RWPE2 (cell line): ENCODE measurements at regions not wholly inside any gene's neighbourhood (a gene's known extent, or its start where the extent isn't known, plus 50 kb on each side); places are given as distances from the start of the nearest gene placed in this dataset.

Experiments used
- ATAC-seq: fragments of 200-7000 bp; cut with Tn5 transposase; 3 replicates; pipeline ENCODE4 v1.9.1; 2021; ENCODE audit warnings: low read depth
- DNase-seq: peaks from one replicate; pipeline ENCODE4 v3.0.0-alpha.2; 2020; ENCODE audit warnings: low spot score
- H3K27ac ChIP-seq: fragments of 450-650 bp; 2 replicates; pipeline ENCODE4 v1.5.1; 2017; ENCODE audit warnings: mild to moderate bottlenecking; ENCODE audit not compliant: poor library complexity, severe bottlenecking
- H3K27me3 ChIP-seq: fragments of 250-450 bp; sonication (Bioruptor Pico); 2 replicates; pipeline ENCODE4 v1.5.1; 2021; ENCODE audit warnings: mild to moderate bottlenecking, moderate library complexity; ENCODE audit not compliant: insufficient read depth, poor library complexity, severe bottlenecking
- H3K36me3 ChIP-seq: fragments of 250-450 bp; sonication (Bioruptor Pico); 2 replicates; pipeline ENCODE4 v1.5.1; 2020; ENCODE audit warnings: low read depth, mild to moderate bottlenecking, moderate library complexity
- H3K4me1 ChIP-seq: fragments of 250-450 bp; sonication (Bioruptor Pico); 2 replicates; pipeline ENCODE4 v1.5.1; 2021; ENCODE audit warnings: mild to moderate bottlenecking, moderate library complexity; ENCODE audit not compliant: insufficient read depth, poor library complexity, severe bottlenecking
- H3K4me3 ChIP-seq: fragments of 250-450 bp; sonication (Bioruptor Pico); 2 replicates; pipeline ENCODE4 v1.5.1; 2021; ENCODE audit warnings: mild to moderate bottlenecking, moderate library complexity; ENCODE audit not compliant: severe bottlenecking
- H3K9me3 ChIP-seq: fragments of 250-450 bp; sonication (Bioruptor Pico); 2 replicates; pipeline ENCODE4 v1.5.1; 2021; ENCODE audit warnings: mild to moderate bottlenecking, moderate library complexity; ENCODE audit not compliant: severe bottlenecking
- TF ChIP-seq, protein P1 (sequence below): fragments of 450-650 bp; IDR thresholded peaks from one replicate; pipeline ENCODE4 v1.5.1; 2017; ENCODE audit warnings: mild to moderate bottlenecking, moderate library complexity; ENCODE audit not compliant: poor library complexity, severe bottlenecking

DNA sequence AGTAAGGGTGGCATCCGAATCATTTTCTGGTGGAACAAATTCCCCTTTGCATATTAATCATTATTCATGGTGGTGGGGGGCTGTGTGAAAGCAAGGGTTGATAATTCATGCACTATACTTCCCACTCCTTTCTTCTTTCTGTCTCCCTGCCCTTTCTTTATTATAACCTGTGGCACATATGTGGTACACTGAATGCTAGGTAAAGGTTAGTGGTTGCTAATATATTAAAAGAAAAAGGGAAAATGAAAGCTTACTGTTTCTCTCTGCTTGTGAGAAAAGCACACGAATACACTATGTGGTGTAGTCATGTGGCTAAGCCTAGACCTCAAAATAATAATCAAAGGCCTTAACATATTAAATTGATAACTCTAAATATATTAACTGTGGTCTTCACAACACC lies 178.4 kb upstream of the RPS6KA3 start:
- no peak overlapping the region for H3K4me3 ChIP-seq
- DNase-seq: no peak
- no peaks in the 10 kb centered on the region for H3K9me3 ChIP-seq
- H3K27me3 ChIP-seq: no peaks in the 10 kb centered on the region
- no peak overlapping the region for H3K27ac ChIP-seq
- H3K4me1 ChIP-seq: no peaks in the 10 kb centered on the region
- TF ChIP-seq, protein P1, sequence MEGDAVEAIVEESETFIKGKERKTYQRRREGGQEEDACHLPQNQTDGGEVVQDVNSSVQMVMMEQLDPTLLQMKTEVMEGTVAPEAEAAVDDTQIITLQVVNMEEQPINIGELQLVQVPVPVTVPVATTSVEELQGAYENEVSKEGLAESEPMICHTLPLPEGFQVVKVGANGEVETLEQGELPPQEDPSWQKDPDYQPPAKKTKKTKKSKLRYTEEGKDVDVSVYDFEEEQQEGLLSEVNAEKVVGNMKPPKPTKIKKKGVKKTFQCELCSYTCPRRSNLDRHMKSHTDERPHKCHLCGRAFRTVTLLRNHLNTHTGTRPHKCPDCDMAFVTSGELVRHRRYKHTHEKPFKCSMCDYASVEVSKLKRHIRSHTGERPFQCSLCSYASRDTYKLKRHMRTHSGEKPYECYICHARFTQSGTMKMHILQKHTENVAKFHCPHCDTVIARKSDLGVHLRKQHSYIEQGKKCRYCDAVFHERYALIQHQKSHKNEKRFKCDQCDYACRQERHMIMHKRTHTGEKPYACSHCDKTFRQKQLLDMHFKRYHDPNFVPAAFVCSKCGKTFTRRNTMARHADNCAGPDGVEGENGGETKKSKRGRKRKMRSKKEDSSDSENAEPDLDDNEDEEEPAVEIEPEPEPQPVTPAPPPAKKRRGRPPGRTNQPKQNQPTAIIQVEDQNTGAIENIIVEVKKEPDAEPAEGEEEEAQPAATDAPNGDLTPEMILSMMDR: no peak
- no peaks in the 10 kb centered on the region for H3K36me3 ChIP-seq
- ATAC-seq: no peak

DNA sequence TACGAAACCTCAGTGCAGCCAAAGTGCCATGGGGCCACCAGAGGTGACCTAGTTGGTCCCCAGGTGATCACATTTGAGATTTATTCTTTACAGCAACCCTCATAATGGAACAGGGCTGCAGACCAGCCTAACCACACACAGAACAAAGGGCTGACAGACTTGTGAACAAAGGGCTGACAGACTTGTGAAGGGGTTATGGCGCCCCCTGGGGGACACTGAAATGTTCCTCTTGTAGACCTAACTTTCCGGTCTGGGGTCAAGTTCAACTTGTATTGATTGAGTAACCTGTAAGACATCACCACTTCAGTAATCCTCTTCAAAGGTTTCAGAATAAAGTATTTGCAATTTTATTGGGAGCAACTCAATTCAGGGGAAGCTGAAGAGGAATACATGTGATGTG lies 175.9 kb upstream of the RPS6KA3 start:
- Histone ChIP-seq H3K27ac (no peak overlapping the region), H3K4me1 (no peaks in the 10 kb centered on the region), H3K27me3 (no peaks in the 10 kb centered on the region), H3K9me3 (no peaks in the 10 kb centered on the region), H3K36me3 (no peaks in the 10 kb centered on the region), H3K4me3 (no peak overlapping the region)
- ATAC-seq: peak; percentile 49; the same call in 2 of the 3 replicates
- TF ChIP-seq, protein P1: peak; percentile 56
- peak; percentile 40 for DNase-seq

DNA sequence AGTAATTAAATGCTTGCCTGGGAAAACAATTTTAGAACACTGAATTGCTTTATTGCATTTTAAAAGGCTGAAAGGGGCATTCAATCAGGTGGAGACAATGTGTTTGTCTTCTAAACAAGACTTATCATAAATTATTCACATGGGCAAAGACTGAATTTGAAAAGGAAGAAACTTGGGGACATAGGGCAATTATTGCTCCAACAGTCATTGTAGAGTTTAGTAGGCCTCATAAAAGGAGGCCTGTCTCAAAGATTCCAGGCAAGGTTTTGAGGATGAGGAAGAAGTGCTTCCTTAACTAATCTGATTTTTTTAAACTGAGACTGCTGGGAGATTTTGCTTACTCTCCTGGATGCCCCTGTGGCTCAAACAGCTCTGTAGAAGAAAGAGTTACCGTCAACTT lies 174.4 kb upstream of the RPS6KA3 start:
- TF ChIP-seq, protein P1: no peak
- H3K27me3 ChIP-seq: no peaks in the 10 kb centered on the region
- H3K9me3 ChIP-seq: no peaks in the 10 kb centered on the region
- no peaks in the 10 kb centered on the region for H3K4me1 ChIP-seq
- H3K36me3 ChIP-seq: no peaks in the 10 kb centered on the region
- no peak for ATAC-seq
- H3K27ac ChIP-seq: no peak overlapping the region
- no peak overlapping the region for H3K4me3 ChIP-seq
- DNase-seq: no peak

DNA sequence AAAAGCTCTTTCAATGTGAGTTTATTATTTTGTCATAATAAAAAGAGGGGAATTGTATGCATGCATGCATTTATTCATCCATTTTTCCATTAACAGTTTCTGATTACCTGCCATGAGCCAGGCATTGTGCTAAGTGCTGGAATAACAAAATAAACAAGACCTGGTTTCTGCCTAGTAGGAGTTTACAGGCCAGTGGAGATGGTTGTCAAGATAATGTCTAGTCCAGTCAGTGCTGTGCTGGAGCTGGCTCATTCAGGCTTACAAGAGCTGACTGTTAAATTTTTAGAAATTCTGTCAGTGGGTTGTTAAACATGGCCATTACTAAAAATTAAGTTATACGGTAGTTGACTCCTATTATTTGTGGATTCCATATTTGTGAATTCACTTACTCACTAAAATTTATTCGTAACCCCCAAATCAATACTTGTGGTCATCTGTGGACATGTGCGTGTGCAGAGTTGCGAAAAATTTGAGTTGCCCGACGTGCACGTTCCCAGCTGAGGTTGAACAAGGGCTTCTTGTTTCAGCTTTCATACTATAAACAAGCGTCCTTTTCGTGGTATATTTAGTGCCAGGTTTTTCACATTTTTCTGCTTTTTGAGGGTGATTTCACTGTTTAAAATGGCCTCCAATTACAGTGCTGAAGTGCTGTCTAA lies 172.3 kb upstream of the RPS6KA3 start:
- H3K27me3 ChIP-seq: no peaks in the 10 kb centered on the region
- DNase-seq (no peak), ATAC-seq (no peak)
- H3K27ac ChIP-seq: no peak overlapping the region
- no peaks in the 10 kb centered on the region for H3K9me3 ChIP-seq
- H3K4me3 ChIP-seq: no peak overlapping the region
- H3K4me1 ChIP-seq: no peaks in the 10 kb centered on the region
- TF ChIP-seq, protein P1: no peak
- no peaks in the 10 kb centered on the region for H3K36me3 ChIP-seq

DNA sequence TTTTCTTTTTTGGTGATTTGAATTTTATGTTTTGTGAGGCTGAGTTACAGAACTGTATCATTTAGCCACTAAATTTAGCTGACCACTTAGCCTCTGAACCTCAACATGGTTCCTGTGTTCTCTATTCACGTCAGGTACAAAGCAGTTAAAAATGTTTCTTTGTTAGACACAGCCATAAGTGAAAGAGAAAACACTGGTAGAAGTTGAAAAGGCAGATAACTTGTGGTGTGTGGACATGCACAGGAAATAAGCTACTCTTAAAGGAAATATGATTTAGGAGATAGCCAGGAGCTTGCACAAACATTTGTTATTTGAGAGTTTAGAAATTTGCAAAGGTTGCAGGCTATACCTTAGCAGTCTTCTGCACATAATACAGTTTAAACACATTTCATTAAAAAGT lies 171.0 kb upstream of the RPS6KA3 start:
- ATAC-seq: no peak

More for the DNA sequence above, 171.0 kb upstream of the RPS6KA3 start:
- H3K27me3 ChIP-seq: no peaks in the 10 kb centered on the region
- no peaks in the 10 kb centered on the region for H3K36me3 ChIP-seq
- no peak for DNase-seq
- H3K27ac ChIP-seq: no peak overlapping the region
- TF ChIP-seq, protein P1: no peak
- H3K4me1 ChIP-seq: no peaks in the 10 kb centered on the region
- no peaks in the 10 kb centered on the region for H3K9me3 ChIP-seq
- H3K4me3 ChIP-seq: no peak overlapping the region
